Kidney (tissue), 13 donors: ENCODE measurements at regions not wholly inside any gene's neighbourhood (a gene's known extent, or its start where the extent isn't known, plus 50 kb on each side); places are given as distances from the start of the nearest gene placed in this dataset.
A peak's percentile ranks its signal among the peaks of the same experiment; 100 is the strongest.

Experiments
- DNase-seq, 5 donors: peaks; one replicate each; pipeline ENCODE4 v3.0.0-alpha.2; 2013 to 2020
- FAIRE-seq: peaks from 2 replicates; lab custom pipeline; 2012; peaks lifted over from hg19 to GRCh38; lab: Jason Lieb, UNC
- H3K27ac ChIP-seq, 2 donors: one replicate each; pipeline ENCODE4 v1.7.0; 2013; ENCODE audit warnings: low read depth in 2 of 2, low read length in 2 of 2, inconsistent platforms in 1 of 2
- H3K27me3 ChIP-seq: one replicate; pipeline ENCODE4 v1.7.1; 2013; ENCODE audit warnings: low read length, inconsistent platforms; ENCODE audit not compliant: control insufficient read depth, insufficient read depth
- H3K36me3 ChIP-seq, 3 donors: one replicate each; pipeline versions ENCODE4 v1.7.0 to v1.7.1; 2013; ENCODE audit warnings: low read length in 3 of 3, control low read depth in 1 of 3, inconsistent platforms in 1 of 3; ENCODE audit not compliant: insufficient read depth in 3 of 3, control insufficient read depth in 2 of 3
- H3K4me1 ChIP-seq, 3 donors: one replicate each; pipeline versions ENCODE4 v1.7.0 to v1.7.1; 2013; ENCODE audit warnings: low read length in 3 of 3, inconsistent platforms in 1 of 3, low read depth in 1 of 3; ENCODE audit not compliant: control insufficient read depth in 2 of 3, insufficient read depth in 2 of 3
- H3K4me3 ChIP-seq, 3 donors: one replicate each; pipeline versions ENCODE4 v1.7.0 to v1.8.1; 2013; ENCODE audit warnings: low read length in 3 of 3, control low read depth in 1 of 3, inconsistent platforms in 1 of 3
- H3K9ac ChIP-seq, 3 donors: one replicate each; pipeline versions ENCODE4 v1.7.0 to v1.7.1; 2013; ENCODE audit warnings: low read length in 3 of 3, control low read depth in 1 of 3, inconsistent platforms in 1 of 3
- H3K9me3 ChIP-seq, 3 donors: one replicate each; pipeline versions ENCODE4 v1.7.0 to v1.7.1; 2013; ENCODE audit warnings: low read length in 3 of 3, control low read depth in 1 of 3, inconsistent platforms in 1 of 3; ENCODE audit not compliant: control insufficient read depth in 2 of 3, insufficient read depth in 1 of 3
- CTCF ChIP-seq: IDR thresholded peaks from 3 replicates; pipeline ENCODE4 v1.5.1; 2012; ENCODE audit warnings: mild to moderate bottlenecking, moderate library complexity, borderline replicate concordance; ENCODE audit not compliant: insufficient read depth; ENCODE audit errors: extremely low read depth
- intact Hi-C: fragments of 100-400 bp; cut with DNase I; formaldehyde crosslinking; loops from one replicate; pipeline ENCODE4 v1.11.1; 2022
- donor health status: control.
- donor health status: control.
- donor health status: control.
- donor health status: control.
- donor health status: control.
- donor health status: DM: yes; HTN: yes; CAD: no.
- donor health status: Normal renal cell carcinoma (clear cell type).

GRCh38 chrX:150257353-150258175 lies 105.6 kb upstream of the MAMLD1 start:
- Histone ChIP-seq H3K9ac (no peak overlapping the region), H3K4me3 (no peak overlapping the region), H3K4me1 (no peaks in the 10 kb centered on the region), H3K36me3 (no peaks in the 10 kb centered on the region), H3K27me3 (no peaks in the 10 kb centered on the region), H3K27ac (no peak overlapping the region), H3K9me3 (no peaks in the 10 kb centered on the region)
- intact Hi-C loops = no loop called here
- no peak for DNase-seq
- FAIRE-seq = no peak
- TF ChIP-seq CTCF = no peak

GRCh38 chrX:150258176-150258425 lies 105.0 kb upstream of the MAMLD1 start:
- Histone ChIP-seq H3K36me3 (no peaks in the 10 kb centered on the region), H3K27me3 (no peaks in the 10 kb centered on the region), H3K4me1 (no peaks in the 10 kb centered on the region), H3K9me3 (no peaks in the 10 kb centered on the region), H3K27ac (no peak overlapping the region), H3K4me3 (no peak overlapping the region), H3K9ac (no peak overlapping the region)
- TF ChIP-seq CTCF = no peak
- no peak for DNase-seq
- intact Hi-C loops = no loop called here
- no peak for FAIRE-seq

GRCh38 chrX:150258463-150259430 lies 104.4 kb upstream of the MAMLD1 start:
- Histone ChIP-seq H3K4me3 (no peak overlapping the region), H3K27ac (no peak overlapping the region), H3K27me3 (no peaks in the 10 kb centered on the region), H3K9me3 (no peaks in the 10 kb centered on the region), H3K4me1 (no peaks in the 10 kb centered on the region), H3K9ac (no peak overlapping the region), H3K36me3 (no peaks in the 10 kb centered on the region)
- no peak for TF ChIP-seq CTCF
- DNase-seq (peak in 1 of 5 donors; percentile 6), FAIRE-seq (peak; percentile 74)
- intact Hi-C loops = no loop called here
